Transverse colon (tissue), 4 donors: ENCODE measurements at regions not wholly inside any gene's neighbourhood (a gene's known extent, or its start where the extent isn't known, plus 50 kb on each side); places are given as distances from the start of the nearest gene placed in this dataset.

Experiments used
- DNase-seq: peaks from one replicate; pipeline ENCODE4 v3.0.0-alpha.2; 2019
- H3K27ac ChIP-seq, 4 donors: fragments of 200-600 bp; sonication (generic); 2 replicates each; pipeline ENCODE4 v1.5.1; 2016 to 2018; ENCODE audit warnings: inconsistent platforms in 4 of 4
- H3K27me3 ChIP-seq: fragments of 200-600 bp; sonication (generic); 2 replicates; pipeline ENCODE4 v1.5.1; 2017; ENCODE audit warnings: inconsistent platforms
- H3K36me3 ChIP-seq, 4 donors: fragments of 200-600 bp; sonication (generic); 2 replicates each; pipeline ENCODE4 v1.5.1; 2017 to 2019; ENCODE audit warnings: inconsistent platforms in 4 of 4
- H3K4me1 ChIP-seq, 4 donors: fragments of 200-600 bp; sonication (generic); 2 replicates each; pipeline ENCODE4 v1.5.1; 2017 to 2020; ENCODE audit warnings: inconsistent platforms in 4 of 4
- H3K4me3 ChIP-seq, 4 donors: fragments of 200-600 bp; sonication (generic); 1 replicate in 1 of 4; 2 replicates in 3 of 4; pipeline versions ENCODE4 v1.5.1 to v1.6.1; 2017 to 2019; ENCODE audit warnings: inconsistent platforms in 4 of 4
- H3K9me3 ChIP-seq, 2 donors: fragments of 200-600 bp; sonication (generic); 2 replicates each; pipeline ENCODE4 v1.5.1; 2017 to 2019; ENCODE audit warnings: inconsistent platforms in 2 of 2
- CTCF ChIP-seq, 5 experiments: fragments of 200-600 bp in 3 of 5; fragments of 450-650 bp in 2 of 5; sonication (generic) in 3 of 5; IDR thresholded peaks; 1 replicate in 2 of 5; 2 replicates in 3 of 5; pipeline ENCODE4 v1.5.1; 2016 to 2017; ENCODE audit warnings: antibody characterized with exemption in 5 of 5, inconsistent platforms in 3 of 5, mild to moderate bottlenecking in 2 of 5, moderate library complexity in 1 of 5
- EP300 ChIP-seq: sonication (generic); formaldehyde crosslinking; IDR thresholded peaks from one replicate; pipeline ENCODE4 v1.6.1; 2017; ENCODE audit warnings: antibody characterized with exemption, low read depth
- POLR2A ChIP-seq: fragments of 450-650 bp; IDR thresholded peaks from one replicate; pipeline ENCODE4 v1.6.1; 2016; ENCODE audit warnings: antibody characterized with exemption, mild to moderate bottlenecking, moderate library complexity
- POLR2AphosphoS5 ChIP-seq, 3 donors: sonication (generic); formaldehyde crosslinking; IDR thresholded peaks; one replicate each; pipeline ENCODE4 v1.6.1; 2016; ENCODE audit warnings: antibody characterized with exemption in 3 of 3
- WGBS, 2 donors: methylation state at CpG; one replicate each; pipeline ENCODE4 v1.1.5; 2018; ENCODE audit warnings: low coverage in 1 of 2; 5-methylcytosine and 5-hydroxymethylcytosine counted together
- in situ Hi-C, 4 donors: fragments of 200-750 bp; cut with MboI; loops; one replicate each; pipeline versions ENCODE4 v1.15.0 to v1.15.1; 2017; ENCODE audit warnings: low sequenced_read_pairs in 3 of 4, low pct_ligation_motif_present in 1 of 4, low pct_unique_long_range_greater_than_20kb in 1 of 4
- intact Hi-C: fragments of 100-400 bp; cut with DNase I; formaldehyde crosslinking; loops from one replicate; pipeline ENCODE4 v1.15.1; 2023; ENCODE audit warnings: low total_unique reads

- intact Hi-C loops (no loop called here), in situ Hi-C loops (no loop called here)
- DNase-seq = no peak
- 93 to 100% methylated on average over 1 to 4 of the region's 4 CpGs for WGBS, 2 donors
- TF ChIP-seq POLR2AphosphoS5 (IDR thresholded peaks at IDR 0.05) = no peak
- TF ChIP-seq EP300 = no peak
- TF ChIP-seq POLR2A = no peak
- TF ChIP-seq CTCF (IDR thresholded peaks at IDR 0.05) = no peak
- Histone ChIP-seq H3K27me3 (peaks cover 35% of the 10 kb centered on the region), H3K4me3 (no peak overlapping the region), H3K27ac (no peak overlapping the region), H3K4me1 (no peaks in the 10 kb centered on the region), H3K9me3 (no peaks in the 10 kb centered on the region), H3K36me3 (no peaks in the 10 kb centered on the region)
These were observed 186.6 kb downstream of the EMX2 start for GRCh38 chr10:117729156-117729555.

GRCh38 chr10:117731121-117731791 is 188.7 kb downstream of the EMX2 start:
- Histone ChIP-seq H3K4me3 (no peak overlapping the region), H3K36me3 (no peaks in the 10 kb centered on the region), H3K9me3 (no peaks in the 10 kb centered on the region), H3K27ac (no peak overlapping the region), H3K27me3 (peaks cover 55% of the 10 kb centered on the region), H3K4me1 (no peaks in the 10 kb centered on the region)
- intact Hi-C loops = no loop called here
- no peak for TF ChIP-seq POLR2A
- TF ChIP-seq CTCF (IDR thresholded peaks at IDR 0.05) = no peak
- in situ Hi-C loops = no loop called here
- DNase-seq = no peak
- WGBS, 2 donors = 72 to 79% methylated on average over 7 to 17 of the region's 17 CpGs

- H3K36me3 ChIP-seq = no peaks in the 10 kb centered on the region
- H3K4me1 ChIP-seq = no peaks in the 10 kb centered on the region
- intact Hi-C loops = no loop called here
- DNase-seq = no peak
- no peak for TF ChIP-seq POLR2AphosphoS5 (IDR thresholded peaks at IDR 0.05)
- no peak for TF ChIP-seq EP300
- TF ChIP-seq CTCF (IDR thresholded peaks at IDR 0.05) = no peak
- no peak for TF ChIP-seq POLR2A
- H3K4me3 ChIP-seq = no peak overlapping the region
- in situ Hi-C loops = no loop called here
- 43% methylated on average over 47 of the region's 48 CpGs; no CpG with 5 or more reads in 1 of the 2 donors for WGBS, 2 donors
- no peaks in the 10 kb centered on the region for H3K9me3 ChIP-seq
- no peak overlapping the region for H3K27ac ChIP-seq
- peaks cover 55% of the 10 kb centered on the region for H3K27me3 ChIP-seq
These were observed 192.3 kb downstream of the EMX2 start for GRCh38 chr10:117734731-117735405.

GRCh38 chr10:117736655-117737054 is 194.1 kb downstream of the EMX2 start:
- in situ Hi-C loops = no loop called here
- Histone ChIP-seq H3K27me3 (peaks cover 45% of the 10 kb centered on the region), H3K27ac (no peak overlapping the region), H3K36me3 (no peaks in the 10 kb centered on the region), H3K4me3 (no peak overlapping the region), H3K9me3 (no peaks in the 10 kb centered on the region), H3K4me1 (no peaks in the 10 kb centered on the region)
- no peak for DNase-seq
- WGBS, 2 donors = 71% methylated on average over 7 of the region's 7 CpGs; no CpG with 5 or more reads in 1 of the 2 donors
- intact Hi-C loops = no loop called here
- TF ChIP-seq POLR2AphosphoS5 (IDR thresholded peaks at IDR 0.05) (no peak), CTCF (IDR thresholded peaks at IDR 0.05) (no peak)
